Activated CD4-positive, alpha-beta T cell treated with anti-CD3 and anti-CD28 coated beads, Interleukin-2, Interleukin-4, amounts not matched to agents 100 ng/mL and 50 ng/mL, durations not matched to agents 16 hours and 8 hours (primary cell): ENCODE measurements at regions not wholly inside any gene's neighbourhood (a gene's known extent, or its start where the extent isn't known, plus 50 kb on each side); places are given as distances from the start of the nearest gene placed in this dataset.
"Not testable (repeated sequence)": the region's sequence is repeated elsewhere in the genome, so short reads cannot be mapped to it uniquely, and the experiment has no call there.

Source experiments
- DNase-seq: peaks from one replicate; pipeline ENCODE4 v3.0.0-alpha.2; 2020; ENCODE audit warnings: low spot score

DNA sequence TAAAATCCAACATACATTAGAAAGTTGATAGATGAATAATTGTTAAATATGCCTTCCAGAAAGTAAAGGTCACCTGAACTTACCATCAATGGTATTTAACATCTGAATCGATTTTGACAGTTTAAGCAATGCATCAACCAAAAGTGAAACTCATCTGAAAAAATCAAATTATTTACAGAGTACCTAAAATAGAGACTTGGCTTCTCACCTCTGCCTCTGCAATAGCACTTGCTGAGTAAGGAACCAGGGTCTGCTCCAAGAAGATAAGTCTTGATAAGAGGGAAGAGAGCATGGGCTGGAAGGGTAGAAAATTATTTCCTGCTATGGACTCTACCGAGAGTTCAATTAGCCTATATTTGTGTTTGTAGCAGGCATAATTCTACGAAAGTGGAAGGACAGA is 868.3 kb downstream of the STIM2 start:
- no peak for DNase-seq

DNA sequence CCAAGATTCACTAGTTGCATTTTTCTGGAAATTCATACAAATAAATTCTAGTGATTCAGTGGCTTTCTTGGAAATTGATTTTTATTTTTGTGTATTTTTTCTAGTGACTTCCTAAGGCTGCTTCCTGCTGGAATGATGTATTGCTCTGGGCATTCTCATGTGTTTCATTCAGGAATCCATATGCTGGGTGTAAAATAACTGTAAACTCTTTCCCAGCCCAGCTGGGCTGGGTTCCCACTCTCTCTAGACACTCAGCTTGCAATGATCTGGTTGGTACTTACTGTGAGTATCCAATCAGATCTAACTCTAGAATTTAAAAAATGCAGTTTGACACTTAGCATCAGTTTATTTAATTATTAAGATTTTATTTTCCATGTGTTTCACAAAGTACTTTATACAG is 882.2 kb downstream of the STIM2 start:
- no peak for DNase-seq

DNA sequence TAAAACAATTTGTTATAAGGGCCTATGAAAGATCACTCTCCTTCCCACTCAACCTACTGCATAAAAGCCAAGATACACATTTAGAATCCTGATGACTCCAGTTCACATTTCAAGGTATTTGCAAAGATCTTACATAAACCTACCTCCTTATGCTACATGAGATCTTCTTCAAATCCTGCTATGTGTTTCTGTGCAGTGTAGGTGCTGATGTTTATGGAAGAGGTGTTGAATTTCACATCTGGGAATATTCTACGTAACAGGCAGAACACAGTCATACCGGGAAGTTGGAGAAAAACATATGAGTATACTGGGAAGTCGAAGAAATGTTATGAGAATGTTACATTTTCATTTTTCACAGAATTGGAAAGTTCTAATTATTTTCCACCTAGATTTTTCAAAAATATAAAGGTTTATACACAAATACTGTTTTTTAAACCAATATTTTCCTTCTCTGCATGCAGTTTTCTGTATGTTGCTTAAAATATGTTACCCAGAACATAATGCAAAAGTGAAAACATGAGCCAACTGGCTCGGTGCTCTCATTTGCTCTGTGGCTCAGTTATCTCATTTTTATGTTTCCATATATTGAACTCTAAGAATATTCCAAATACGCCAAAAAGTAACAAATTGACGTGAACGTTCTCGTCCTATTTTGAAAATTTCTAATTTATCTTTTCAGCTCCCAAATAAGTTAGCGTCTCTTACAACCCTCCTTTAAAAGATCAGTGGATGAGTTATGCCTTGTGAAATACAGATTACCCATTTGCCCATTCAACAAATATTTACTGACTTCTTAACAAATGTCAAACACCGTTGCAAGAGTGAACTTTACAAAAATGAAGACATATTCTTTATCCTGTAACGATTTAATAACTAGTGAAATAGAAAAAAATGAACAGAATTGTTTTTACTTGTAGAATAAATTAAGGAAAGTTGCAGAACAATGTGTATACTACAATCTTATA is 899.3 kb downstream of the STIM2 start:
- DNase-seq = no peak

DNA sequence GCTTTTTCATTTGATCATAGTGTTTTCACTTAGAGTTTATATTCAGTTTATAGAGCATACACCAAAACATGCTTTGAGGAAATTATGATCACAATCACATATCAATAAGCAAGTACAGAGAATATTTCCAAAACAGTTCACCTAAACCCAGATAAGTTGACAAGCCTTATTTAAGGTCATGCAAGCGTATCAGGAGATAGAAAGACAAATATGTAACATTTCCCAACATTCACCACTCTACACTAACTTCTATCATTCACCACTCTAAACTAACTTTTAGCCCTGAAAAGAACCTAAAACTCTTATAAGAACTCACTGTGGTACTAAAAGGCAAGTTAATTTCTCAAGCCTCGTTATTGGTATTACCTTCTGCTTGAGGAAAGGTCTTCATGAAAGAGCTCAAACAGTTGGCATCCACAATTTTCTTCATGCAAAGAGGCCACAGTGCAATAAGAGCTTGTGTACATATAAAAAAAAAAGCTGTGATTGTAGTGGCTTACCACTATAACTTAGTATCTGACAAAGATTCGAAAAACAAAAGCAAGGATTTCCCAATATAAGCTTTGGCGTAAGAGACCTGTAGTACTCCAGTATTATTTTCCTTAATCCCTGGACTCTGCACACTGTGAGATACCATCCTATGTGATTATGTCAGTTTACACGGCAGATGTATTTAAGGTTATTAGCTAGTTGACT is 903.3 kb downstream of the STIM2 start:
- DNase-seq = no peak

DNA sequence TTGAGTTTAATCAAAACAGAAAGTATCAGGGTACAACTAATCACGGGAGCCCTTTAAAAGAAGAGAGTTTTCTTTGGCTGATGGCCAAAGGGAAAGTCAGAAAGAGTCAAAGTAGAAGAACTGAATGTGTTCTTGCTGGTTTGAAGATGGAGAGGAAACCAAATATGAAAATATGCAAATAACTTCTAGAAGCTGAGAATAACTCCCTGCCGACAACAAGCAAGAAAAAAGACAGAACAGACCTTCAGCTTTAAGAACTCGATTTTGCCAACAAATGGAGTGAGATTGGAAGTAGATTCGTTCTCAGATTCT is 903.8 kb downstream of the STIM2 start:
- DNase-seq = no peak

DNA sequence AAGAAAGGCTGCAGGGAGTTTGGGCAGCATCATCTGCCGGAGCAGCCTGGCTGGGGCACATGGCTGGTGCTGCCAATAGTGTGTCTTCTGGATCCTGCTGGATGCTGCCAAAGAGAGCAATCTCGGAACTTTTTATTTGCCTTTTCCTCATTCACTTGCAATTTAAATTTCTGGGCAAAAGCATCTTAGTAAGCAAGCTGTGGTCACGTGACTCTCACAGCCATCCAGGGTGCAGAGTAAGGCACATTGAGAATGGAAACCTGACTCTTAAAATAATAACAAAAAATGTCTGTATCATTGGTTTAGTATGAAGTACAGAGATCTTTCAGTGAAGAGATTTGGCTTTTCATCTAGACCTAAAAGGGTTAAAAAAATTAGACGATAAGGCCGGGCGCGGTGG is 910.3 kb downstream of the STIM2 start:
- no peak for DNase-seq

DNA sequence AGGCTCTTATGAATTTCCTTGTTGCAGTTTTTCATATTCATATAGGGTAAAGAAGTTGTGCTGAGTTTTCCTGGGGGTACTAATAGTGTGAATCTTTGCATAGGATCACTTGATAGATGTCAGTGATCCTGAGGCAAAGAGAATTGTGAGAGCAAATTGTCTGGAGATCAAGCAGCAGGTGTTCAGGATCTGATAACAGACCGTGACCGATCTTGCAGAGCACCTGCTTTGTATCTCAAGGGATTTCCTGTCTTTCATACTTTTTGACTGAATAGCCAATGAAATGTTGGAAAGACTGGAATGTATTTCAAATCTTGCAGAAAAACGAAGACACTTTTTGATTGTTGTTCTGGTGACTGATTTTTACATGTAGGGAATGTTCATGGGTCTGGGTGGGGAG is 914.5 kb downstream of the STIM2 start:
- DNase-seq = no peak

DNA sequence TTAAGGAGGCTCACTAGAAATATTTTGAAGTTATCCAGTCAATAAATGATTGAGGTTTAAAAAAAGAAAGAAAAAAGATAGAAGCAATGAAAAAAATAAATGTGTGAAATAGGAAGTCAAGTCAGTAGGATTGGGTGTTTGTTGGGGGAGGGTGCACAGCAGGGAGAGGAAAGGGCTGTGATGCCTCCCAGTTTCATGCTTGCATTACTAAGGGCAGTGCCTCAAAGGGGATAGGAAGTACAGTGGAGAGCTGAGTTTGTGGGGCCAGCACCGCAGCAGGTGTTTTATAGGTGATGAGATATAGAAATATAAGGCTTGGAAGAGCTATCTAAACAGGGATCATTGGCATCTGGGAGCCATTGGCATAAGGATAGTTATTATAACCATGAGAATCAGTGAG is 919.2 kb downstream of the STIM2 start:
- DNase-seq = no peak

DNA sequence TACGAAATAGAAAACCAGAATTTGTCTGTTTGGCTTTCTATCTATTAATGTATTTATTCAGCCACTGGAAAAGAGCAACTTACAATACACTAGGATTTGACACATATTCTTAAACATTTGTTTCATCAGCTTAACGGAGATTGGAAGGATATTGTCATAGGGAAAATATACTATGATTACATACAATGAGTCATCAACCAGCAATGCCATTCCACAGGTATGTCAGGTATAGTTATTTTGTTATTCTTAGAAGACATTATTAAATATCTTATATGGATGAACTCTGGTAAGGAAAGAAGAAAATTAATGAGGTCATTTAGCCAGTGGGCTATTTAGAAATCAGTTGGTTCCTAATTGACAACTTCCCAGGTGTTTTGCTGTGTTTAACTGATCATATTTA is 926.6 kb downstream of the STIM2 start:
- DNase-seq = no peak

DNA sequence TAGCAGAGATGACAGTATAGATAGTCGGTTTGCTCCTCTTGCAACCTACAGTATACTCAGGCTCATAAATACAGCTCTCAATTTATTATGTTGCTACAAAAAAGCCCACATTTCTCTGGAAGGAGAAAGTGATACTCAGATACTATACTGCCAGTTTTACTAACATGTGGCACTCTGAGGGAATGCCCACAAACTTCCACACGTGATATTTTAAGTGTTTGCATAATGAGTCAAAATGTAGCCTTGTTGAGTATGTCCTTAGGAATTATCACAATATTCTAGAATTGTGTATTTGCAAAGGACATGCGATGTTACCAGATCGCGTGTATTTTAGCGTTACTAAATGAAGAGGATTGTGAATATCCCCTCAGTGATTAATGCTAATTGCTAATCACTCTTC is 929.1 kb downstream of the STIM2 start:
- DNase-seq = no peak

DNA sequence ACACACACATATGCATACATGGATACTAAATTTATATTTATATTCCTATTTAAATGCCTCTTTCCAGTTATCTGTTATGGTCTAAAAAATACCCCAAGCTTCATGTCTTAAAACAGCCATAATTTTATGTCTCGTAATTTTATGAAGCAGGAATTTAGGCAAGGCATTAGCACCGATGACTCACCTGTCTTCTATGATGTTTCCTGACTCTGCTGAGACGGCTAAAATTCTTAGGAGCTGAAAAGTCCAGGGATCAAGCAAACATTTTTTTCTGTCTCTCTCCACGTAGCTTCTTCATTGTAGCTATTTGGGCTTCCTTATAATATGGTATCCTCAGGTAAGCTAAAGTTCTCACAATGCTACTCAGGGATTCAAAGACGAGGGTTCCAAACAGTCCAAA is 930.3 kb downstream of the STIM2 start:
- no peak for DNase-seq

DNA sequence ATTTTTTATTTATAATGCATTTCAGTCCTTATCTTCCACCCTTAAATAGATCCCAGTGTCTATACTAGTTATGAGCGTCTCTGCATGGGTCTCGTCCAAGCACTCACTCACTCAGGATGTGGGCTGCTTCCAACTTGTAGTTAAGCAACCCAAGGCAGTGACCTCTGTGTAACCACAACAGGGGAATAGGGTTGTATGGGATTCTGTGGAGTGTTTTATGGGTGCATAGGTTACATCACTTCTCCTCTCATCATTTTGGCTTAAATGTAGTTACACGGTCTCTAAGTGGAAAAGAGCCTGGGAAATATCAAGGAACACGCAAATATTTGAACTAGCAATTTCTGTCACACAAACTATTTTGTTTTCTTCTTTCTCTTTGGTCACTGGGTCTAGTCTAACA is 931.0 kb downstream of the STIM2 start:
- DNase-seq = no peak

DNA sequence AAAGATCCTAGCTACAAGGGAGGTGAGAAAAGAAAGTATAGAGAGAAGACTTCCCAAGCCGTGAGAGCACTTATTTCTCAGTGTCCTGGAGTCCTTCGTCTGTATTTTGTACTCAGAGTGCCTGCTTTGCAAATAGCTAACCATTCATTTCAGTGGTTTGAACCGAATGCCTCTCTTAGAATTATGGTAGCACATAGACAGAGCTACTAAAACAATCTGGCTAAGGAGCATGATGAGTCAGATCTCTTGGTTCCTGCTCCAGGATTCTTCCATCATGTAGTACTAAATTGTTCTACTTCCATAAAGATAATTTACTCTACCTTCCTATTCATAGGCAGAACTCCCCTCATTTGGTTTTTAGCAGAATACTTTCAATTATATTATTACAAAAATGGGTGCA is 946.6 kb downstream of the STIM2 start:
- no peak for DNase-seq

DNA sequence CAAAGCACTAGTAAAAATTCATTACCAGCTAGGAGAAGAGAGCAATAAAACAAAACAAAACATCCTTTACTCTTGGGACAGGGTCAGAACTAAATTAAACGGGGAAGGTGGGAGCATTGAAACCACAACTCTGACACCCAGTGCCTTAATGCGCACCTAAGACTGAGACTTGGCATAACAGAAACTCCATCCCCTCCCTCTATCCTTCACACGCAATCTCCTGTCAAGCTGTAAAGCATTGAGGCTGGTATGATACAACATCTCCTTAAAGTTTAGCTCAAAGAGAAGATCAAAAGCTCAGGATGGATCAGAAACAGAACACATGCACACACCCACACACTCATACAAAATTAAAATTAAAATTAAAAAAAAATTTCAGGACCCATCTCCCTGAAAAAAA is 951.3 kb downstream of the STIM2 start:
- no peak for DNase-seq

DNA sequence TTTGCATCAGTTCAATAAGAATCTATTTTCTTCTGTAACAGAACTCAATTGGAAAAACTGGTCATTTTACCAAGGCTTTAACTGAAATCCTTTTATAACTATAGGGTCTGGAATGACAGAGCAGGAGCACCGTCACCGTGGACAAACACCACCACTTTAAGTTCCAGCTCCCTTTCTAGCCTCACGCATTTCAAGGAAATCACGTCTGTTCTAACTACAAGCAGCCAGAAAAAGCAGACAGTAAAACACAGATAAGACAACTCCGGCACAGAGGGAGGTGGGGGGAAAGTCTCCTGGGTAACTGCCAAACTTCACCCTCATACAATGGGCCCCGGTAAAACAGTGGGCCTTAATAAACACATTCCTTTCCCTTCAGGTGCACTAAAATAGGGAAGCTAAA is 952.6 kb downstream of the STIM2 start:
- DNase-seq = not testable (repeated sequence)

DNA sequence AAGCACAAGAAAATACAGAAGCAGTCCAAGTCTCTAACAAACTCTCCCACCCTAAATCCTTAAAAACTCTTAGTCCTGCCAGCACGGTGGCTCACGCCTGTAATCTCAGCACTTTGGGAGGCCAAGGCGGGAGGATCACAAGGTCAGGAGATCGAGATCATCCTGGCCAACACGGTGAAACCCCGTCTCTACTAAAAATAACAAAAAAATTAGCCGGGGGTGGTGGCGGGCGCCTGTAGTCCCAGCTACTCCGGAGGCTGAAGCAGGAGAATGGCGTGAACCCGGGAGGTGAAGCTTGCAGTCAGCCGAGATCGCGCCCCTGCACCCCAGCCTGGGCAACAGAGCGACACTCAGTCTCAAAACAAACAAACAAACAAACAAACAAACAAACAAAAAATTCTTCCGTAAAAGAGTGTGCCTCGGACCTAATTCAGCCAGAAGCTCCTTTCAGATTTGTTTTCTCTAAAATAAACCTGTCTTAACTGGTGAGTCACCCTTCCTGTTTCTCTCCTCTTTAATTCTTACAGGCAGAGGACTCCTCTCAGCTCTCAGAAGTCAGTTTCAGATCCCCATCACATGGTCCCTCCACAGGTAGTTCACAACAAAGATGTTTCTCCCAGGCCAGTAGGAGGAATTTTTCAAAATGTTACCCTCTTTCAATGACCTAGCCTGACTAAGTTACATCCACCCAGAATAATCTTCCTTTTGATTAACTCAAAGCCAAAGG is 953.2 kb downstream of the STIM2 start:
- DNase-seq = not testable (repeated sequence)

DNA sequence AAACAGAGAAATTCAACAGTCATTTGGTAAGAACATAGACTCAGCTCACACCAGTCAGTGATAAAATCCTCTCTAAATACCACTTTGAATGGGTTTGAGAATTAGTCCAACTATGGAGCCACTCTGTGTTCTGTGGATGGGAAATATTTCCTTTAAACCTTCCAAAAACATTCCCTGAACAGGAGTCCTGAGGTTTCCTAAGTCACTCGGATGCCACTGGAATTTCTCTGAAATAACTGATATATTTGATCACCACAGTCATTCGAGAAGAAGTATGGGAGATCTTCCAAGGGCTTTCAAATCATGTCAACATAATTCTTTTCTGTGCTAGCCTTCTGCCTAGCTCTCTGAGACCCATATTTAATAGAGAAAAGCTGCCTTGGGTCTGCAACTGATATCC is 958.6 kb downstream of the STIM2 start:
- no peak for DNase-seq

DNA sequence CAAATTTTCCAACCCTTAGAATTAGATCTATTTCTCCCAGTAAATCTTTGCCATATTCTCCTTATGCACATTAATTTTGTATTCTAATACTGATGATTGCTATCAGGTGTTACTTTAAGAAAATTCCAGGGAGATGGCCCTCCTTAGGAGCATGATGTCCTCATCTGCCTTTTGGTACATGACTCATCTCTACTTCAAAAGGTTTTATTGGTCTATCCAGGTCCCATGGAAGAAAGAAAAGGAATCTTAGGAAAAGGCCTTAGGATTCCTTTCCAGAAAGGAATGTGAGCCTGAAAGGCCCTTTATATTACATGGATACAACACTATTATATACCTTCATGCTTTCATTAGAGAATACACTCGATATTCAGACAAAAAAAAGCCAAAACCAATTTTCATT is 968.2 kb downstream of the STIM2 start:
- DNase-seq = no peak

DNA sequence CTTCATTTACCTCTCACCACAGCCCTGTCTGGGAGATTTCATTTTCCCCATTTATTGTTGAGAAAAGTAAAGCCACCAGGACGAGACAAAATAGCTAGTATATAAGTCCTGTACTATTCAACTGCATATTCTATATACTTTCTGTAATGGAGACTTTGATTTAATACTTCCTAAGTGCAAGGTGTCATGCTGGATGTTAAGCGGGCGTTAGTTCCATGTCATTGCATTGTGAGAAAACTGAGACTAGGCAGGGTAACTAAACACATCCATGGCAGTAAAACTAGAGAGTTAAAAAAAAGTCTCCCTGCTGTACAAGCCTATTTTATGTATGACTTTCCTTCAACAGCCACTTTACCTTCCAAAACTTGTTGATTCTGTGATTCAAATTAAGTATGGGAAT is 969.6 kb downstream of the STIM2 start:
- DNase-seq = no peak

DNA sequence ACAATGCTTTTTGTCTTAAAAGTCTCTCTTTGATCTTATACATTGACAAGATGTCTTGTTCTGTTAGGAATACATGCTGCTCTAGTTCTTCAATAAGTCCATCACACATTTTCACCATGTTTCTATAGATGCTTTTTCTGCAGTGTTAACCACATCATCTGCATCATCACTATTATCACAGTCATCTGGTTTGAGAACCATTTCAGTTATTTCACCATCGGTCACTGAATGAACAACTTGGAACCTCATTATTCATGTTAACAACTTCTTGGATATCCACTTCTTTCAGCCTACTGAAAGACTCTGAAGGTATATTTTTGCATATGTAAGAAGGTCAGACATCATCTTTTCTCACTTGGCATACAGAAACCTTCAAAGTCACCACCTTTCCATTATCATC is 975.2 kb downstream of the STIM2 start:
- DNase-seq = no peak

DNA sequence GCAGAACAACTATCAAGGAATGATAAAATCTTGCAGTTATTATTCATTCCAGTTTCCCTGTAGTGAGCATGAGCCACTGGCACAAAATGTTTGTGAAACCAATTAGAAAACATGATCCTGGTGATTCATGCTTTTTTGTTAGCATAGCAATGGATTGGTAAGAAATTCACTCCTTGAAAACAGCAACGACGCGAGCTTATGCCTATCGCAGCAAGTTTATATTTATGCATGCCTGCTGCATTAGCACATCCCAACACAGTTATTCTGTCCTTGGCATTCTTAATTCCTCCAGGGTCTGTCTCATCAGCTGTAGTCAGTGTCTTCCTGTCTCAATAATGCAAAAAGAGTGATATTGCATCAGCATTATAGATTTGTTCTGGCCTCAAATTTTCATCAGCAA is 975.9 kb downstream of the STIM2 start:
- DNase-seq = no peak

DNA sequence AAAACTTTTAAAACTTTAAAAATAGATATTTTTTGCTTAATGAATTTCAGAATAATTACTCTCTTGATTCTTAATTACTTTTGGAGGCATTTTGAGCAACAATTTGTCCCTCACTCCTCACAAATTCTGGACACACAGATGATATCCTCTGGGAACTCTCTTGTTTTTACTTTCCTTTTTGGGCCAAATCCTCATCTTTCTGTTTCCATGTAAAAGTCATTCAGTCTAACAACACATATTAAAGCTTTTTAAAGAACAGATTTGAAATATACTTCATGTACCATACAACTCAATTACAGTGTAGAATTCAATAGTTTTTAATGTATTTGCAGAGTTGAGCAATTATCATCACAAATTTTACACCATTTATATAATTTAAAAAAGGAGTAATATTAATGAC is 983.1 kb downstream of the STIM2 start:
- no peak for DNase-seq

DNA sequence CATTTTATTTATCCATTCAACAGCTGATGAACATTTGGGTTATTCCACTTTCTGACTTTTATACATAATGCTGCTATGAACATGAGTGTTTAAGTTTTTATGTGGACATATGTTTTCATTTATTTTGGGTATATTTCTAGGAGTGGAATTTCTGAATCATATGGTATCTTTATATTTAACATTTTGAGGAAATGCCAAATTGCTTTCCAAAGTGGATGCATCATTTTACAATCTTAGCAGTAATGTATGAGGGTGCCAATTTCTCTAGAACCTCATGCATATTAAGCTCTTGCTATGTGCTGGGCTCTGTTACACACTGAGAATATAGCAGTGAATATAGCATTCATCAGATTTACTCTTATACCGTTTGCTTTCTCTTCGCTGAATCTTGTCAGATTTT is 983.7 kb downstream of the STIM2 start:
- DNase-seq = no peak
